GM12892 (cell line): ENCODE measurements at regions not wholly inside any gene's neighbourhood (a gene's known extent, or its start where the extent isn't known, plus 50 kb on each side); places are given as distances from the start of the nearest gene placed in this dataset.

Experiments
- DNase-seq: peaks from one replicate; pipeline ENCODE4 v3.0.0; 2011; ENCODE audit not compliant: insufficient read length
- FAIRE-seq: peaks from 2 replicates; lab custom pipeline; 2011; peaks lifted over from hg19 to GRCh38; lab: Jason Lieb, UNC
- POLR2A ChIP-seq: IDR thresholded peaks from 2 replicates; pipeline ENCODE4 v1.6.1; 2011; ENCODE audit warnings: low read depth, low read length, control low read depth
- POLR2AphosphoS5 ChIP-seq: IDR thresholded peaks from 2 replicates; pipeline ENCODE4 v1.6.1; 2011; ENCODE audit warnings: low read depth, low read length, control low read depth
- TAF1 ChIP-seq: IDR thresholded peaks from 2 replicates; pipeline ENCODE4 v1.6.1; 2011; ENCODE audit warnings: low read depth, mild to moderate bottlenecking, control low read depth, low read length, borderline replicate concordance

DNA sequence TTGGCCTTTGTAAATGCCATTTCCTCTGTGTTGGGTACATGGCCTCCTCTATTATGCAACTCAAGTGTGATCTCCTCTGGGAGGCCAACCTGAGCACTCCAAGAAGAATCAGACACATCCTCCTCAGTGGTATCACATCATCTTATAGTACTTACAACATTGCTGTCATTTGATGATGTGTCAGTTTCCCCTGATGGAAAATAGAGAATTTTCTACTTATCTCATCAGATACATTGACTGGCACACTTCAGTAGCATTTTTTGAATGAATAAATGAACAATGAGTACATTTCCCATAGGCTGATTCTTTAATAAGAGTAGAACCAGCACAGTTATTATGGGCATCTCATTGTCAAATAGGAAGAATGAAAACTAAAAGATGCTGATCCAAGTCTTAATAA is 86.6 kb upstream of the NXPH2 start:
- TF ChIP-seq TAF1 (no peak), POLR2AphosphoS5 (no peak), POLR2A (no peak)
- DNase-seq (no peak), FAIRE-seq (no peak)

DNA sequence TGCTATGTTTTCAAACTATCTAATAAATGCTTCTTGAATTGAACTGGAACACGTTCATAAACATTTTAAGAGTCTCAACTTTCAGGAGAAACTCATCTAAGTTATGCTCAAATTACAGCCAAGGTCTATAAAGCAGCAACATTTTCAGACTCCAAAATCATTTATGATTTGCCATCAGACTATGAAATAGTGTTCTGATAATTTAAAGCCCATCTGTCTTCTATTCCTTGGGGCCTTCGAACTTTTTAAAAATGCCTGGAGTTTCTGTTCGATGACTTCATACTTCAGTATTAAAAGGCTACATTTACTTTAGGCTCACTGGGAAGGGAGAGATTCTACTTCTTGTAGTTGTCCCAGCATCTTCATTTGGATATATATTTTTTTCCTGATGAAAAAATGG is 73.6 kb upstream of the NXPH2 start:
- no peak for TF ChIP-seq TAF1
- no peak for TF ChIP-seq POLR2A
- TF ChIP-seq POLR2AphosphoS5 = no peak
- FAIRE-seq (no peak), DNase-seq (no peak)

- no peak for DNase-seq
- FAIRE-seq = no peak
- no peak for TF ChIP-seq POLR2AphosphoS5
- TF ChIP-seq TAF1 = no peak
- no peak for TF ChIP-seq POLR2A
Observed at GRCh38 chr2:138853296-138853695, 73.1 kb upstream of the NXPH2 start.

- DNase-seq (peak; percentile 5), FAIRE-seq (peak; percentile 86)
- no peak for TF ChIP-seq TAF1
- no peak for TF ChIP-seq POLR2A
- TF ChIP-seq POLR2AphosphoS5 = no peak
Observed at GRCh38 chr2:138846216-138846821, 66.1 kb upstream of the NXPH2 start.

DNA sequence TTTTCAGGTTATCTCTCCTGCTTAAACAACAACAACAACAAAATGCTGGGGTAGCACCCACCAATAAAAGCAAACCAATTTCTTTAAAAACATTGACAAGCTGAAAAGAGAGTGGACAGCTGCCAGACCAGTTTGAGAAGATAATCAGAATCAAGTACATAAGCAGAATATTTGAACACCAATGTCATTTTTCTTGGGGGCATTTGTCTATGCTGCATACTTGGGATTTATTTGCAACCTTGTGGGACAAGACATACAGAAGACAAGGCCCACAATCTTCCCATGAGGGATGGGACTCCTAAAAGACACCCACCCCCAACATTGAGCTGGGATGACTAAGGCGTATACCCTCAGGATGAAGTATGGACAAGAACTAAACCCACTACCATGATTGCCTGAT is 62.2 kb upstream of the NXPH2 start:
- no peak for TF ChIP-seq POLR2AphosphoS5
- no peak for TF ChIP-seq POLR2A
- TF ChIP-seq TAF1 = no peak
- FAIRE-seq = no peak

GRCh38 chr2:138841459-138841858 is 61.3 kb upstream of the NXPH2 start:
- TF ChIP-seq POLR2AphosphoS5 (no peak), POLR2A (no peak), TAF1 (no peak)
- no peak for FAIRE-seq
- DNase-seq = no peak

More for the DNA sequence above, 62.2 kb upstream of the NXPH2 start:
- no peak for DNase-seq

DNA sequence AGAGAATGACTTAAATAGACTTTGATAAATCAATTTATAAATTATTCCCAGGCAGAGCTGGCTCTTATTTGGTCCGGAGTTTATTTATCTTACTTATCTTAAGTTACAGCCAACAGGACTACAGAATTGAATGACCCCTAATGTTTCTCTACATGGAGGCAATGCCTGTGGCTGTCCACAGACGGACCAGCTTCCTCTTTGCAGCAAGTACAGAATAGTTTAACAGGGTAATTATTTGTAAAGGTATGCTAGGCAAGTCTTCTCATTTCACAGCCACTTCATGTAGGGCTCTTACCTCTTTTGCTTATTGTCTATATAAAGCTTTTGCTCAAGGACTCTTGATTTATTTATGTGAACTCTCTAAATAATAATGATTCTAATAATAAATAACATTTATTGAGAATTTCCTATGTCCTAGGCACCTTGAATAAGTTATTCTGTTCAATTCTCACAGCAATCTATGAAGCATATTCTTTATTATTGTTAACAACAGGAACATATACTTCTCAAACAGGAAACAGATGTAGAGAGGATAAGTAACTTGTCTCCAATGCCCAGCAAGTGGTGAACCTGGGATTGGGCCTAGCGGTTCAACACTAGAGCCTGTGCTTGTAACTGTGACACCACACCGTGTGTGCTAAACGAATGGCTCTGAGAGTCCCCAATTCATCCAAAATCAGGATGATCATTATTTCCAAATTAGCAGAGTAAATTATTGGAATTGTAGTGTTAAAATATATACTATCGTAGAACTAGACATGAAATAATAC is 58.8 kb upstream of the NXPH2 start:
- DNase-seq = no peak
- FAIRE-seq = no peak
- TF ChIP-seq POLR2A (no peak), POLR2AphosphoS5 (no peak), TAF1 (no peak)

DNA sequence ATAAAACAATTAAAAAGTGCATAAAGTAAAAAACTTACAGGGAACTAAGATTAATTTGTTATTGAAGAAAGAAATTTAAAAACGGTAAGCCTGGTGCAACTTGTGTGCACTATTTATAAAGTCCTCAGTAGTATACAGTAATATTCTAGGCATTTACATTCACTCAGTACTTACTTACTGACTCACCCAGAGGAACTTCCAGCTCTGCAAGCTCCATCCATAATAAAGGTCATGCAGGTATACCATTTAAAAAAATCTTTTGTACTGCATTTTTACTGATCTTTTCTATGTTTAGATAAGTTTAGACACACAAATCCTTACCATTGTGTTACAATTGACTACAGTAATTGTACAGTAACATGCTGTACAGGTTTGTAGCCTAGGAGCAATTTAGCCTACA is 51.5 kb upstream of the NXPH2 start:
- TF ChIP-seq TAF1 (no peak), POLR2AphosphoS5 (no peak), POLR2A (no peak)
- FAIRE-seq (no peak), DNase-seq (no peak)

DNA sequence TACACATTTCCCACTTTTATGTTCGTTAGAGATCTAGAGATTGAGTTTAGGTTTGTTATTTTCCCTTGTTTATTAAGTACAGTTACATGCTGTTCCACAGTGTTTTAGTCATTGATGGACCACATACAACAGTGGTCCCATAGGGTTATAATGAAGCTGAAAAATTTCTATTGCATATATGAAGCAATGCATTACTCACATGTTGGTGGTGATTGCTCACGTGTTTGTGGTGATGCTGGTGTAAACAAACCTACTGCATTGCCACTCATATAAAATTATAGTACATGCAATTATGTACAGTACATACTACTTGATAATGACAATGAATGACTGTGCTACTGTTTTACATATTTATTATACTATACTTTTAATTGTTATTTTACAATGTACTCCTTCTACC is 51.0 kb upstream of the NXPH2 start:
- no peak for DNase-seq
- FAIRE-seq = no peak
- TF ChIP-seq TAF1 = no peak
- TF ChIP-seq POLR2AphosphoS5 = no peak
- TF ChIP-seq POLR2A = no peak

GRCh38 chr2:138830547-138830946 is 50.4 kb upstream of the NXPH2 start:
- no peak for DNase-seq
- TF ChIP-seq POLR2A = no peak
- no peak for TF ChIP-seq POLR2AphosphoS5
- TF ChIP-seq TAF1 = no peak
- no peak for FAIRE-seq
